OCI-LY1 (cell line): ENCODE measurements at regions not wholly inside any gene's neighbourhood (a gene's known extent, or its start where the extent isn't known, plus 50 kb on each side); places are given as distances from the start of the nearest gene placed in this dataset.

Experiments used
- H2AFZ ChIP-seq: fragments of 200-600 bp; sonication (generic), shearing (Covaris generic); 2 replicates; pipeline ENCODE4 v1.6.0; 2014; ENCODE audit warnings: antibody characterized with exemption, mild to moderate bottlenecking, low read length
- H3F3A ChIP-seq: fragments of 200-600 bp; sonication (generic), shearing (Covaris generic); 2 replicates; pipeline ENCODE4 v1.6.0; 2014; ENCODE audit warnings: mild to moderate bottlenecking, antibody characterized with exemption, low read length, moderate library complexity; ENCODE audit not compliant: insufficient read depth
- H3K27ac ChIP-seq: fragments of 200-600 bp; sonication (generic); 2 replicates; pipeline ENCODE4 v1.5.1; 2014; ENCODE audit warnings: low read length, mixed run types, mild to moderate bottlenecking, low read depth; ENCODE audit not compliant: poor library complexity, severe bottlenecking
- H3K27me3 ChIP-seq: fragments of 200-600 bp; sonication (generic); 2 replicates; pipeline ENCODE4 v1.6.0; 2014; ENCODE audit warnings: antibody characterized with exemption, mild to moderate bottlenecking, low read length, moderate library complexity; ENCODE audit not compliant: insufficient read depth
- H3K36me3 ChIP-seq: fragments of 200-600 bp; sonication (generic); 2 replicates; pipeline ENCODE4 v1.6.1; 2014; ENCODE audit warnings: mild to moderate bottlenecking, antibody characterized with exemption, low read length, moderate library complexity, mixed read lengths; ENCODE audit not compliant: insufficient read depth
- H3K4me1 ChIP-seq: fragments of 200-600 bp; sonication (generic); 2 replicates; pipeline ENCODE4 v1.5.1; 2014; ENCODE audit warnings: mild to moderate bottlenecking, low read length, moderate library complexity; ENCODE audit not compliant: insufficient read depth, severe bottlenecking
- H3K4me2 ChIP-seq: fragments of 200-600 bp; sonication (generic), shearing (Covaris generic); 2 replicates; pipeline ENCODE4 v1.6.1; 2014; ENCODE audit warnings: low read length
- H3K4me3 ChIP-seq: fragments of 200-600 bp; sonication (generic); 2 replicates; pipeline ENCODE4 v1.5.1; 2014; ENCODE audit warnings: low read length, low read depth, mild to moderate bottlenecking, mixed read lengths; ENCODE audit not compliant: poor library complexity, severe bottlenecking
- H3K79me2 ChIP-seq: fragments of 200-600 bp; shearing (Covaris generic); 2 replicates; pipeline ENCODE4 v1.6.1; 2016; ENCODE audit warnings: mixed run types, low read length, mixed read lengths; ENCODE audit not compliant: insufficient read depth
- H3K9ac ChIP-seq: fragments of 200-600 bp; sonication (generic), shearing (Covaris generic); 2 replicates; pipeline ENCODE4 v1.6.1; 2014; ENCODE audit warnings: mild to moderate bottlenecking, low read length, mixed read lengths
- H3K9me2 ChIP-seq: fragments of 200-600 bp; sonication (generic), shearing (Covaris generic); 2 replicates; pipeline ENCODE4 v1.6.1; 2014; ENCODE audit warnings: low read depth, mild to moderate bottlenecking, low read length, mixed read lengths
- H3K9me3 ChIP-seq: fragments of 200-600 bp; shearing (Covaris generic); 2 replicates; pipeline ENCODE4 v1.6.1; 2014; ENCODE audit warnings: low read length, mixed read lengths
- H4K20me1 ChIP-seq: fragments of 200-600 bp; sonication (generic), shearing (Covaris generic); 2 replicates; pipeline ENCODE4 v1.6.0; 2016; ENCODE audit warnings: mild to moderate bottlenecking, low read length; ENCODE audit not compliant: insufficient read depth
- CTCF ChIP-seq: fragments of 200-600 bp; sonication (generic), shearing (Covaris generic); IDR thresholded peaks from 2 replicates; pipeline ENCODE4 v1.5.1; 2017; ENCODE audit warnings: mild to moderate bottlenecking, antibody characterized with exemption, low read length, moderate library complexity, mixed read lengths
- EZH2 ChIP-seq: fragments of 200-600 bp; sonication (generic), shearing (Covaris generic); IDR thresholded peaks from 2 replicates; pipeline ENCODE4 v1.8.0; 2017; ENCODE audit warnings: borderline replicate concordance, mixed run types, mild to moderate bottlenecking, antibody characterized with exemption, low read length, moderate library complexity, mixed read lengths

GRCh38 chr10:100625816-100626215, 90.1 kb downstream of the HIF1AN start:
- Histone ChIP-seq H4K20me1 (no peaks in the 10 kb centered on the region), H3F3A (no peaks in the 10 kb centered on the region), H3K79me2 (no peaks in the 10 kb centered on the region), H3K9me2 (no peaks in the 10 kb centered on the region), H3K9ac (no peak overlapping the region), H3K4me1 (no peaks in the 10 kb centered on the region), H3K4me2 (no peak overlapping the region), H3K4me3 (no peak overlapping the region), H3K27me3 (no peaks in the 10 kb centered on the region), H2AFZ (no peak overlapping the region), H3K36me3 (no peaks in the 10 kb centered on the region), H3K9me3 (no peaks in the 10 kb centered on the region), H3K27ac (no peak overlapping the region)
- TF ChIP-seq CTCF = no peak
- TF ChIP-seq EZH2 = no peak

GRCh38 chr10:100628061-100628460, 92.3 kb downstream of the HIF1AN start:
- TF ChIP-seq CTCF (no peak), EZH2 (no peak)
- Histone ChIP-seq H3K27ac (no peak overlapping the region), H3F3A (no peaks in the 10 kb centered on the region), H2AFZ (no peak overlapping the region), H3K4me1 (no peaks in the 10 kb centered on the region), H3K36me3 (no peaks in the 10 kb centered on the region), H3K4me3 (no peak overlapping the region), H3K4me2 (no peak overlapping the region), H3K27me3 (no peaks in the 10 kb centered on the region), H4K20me1 (no peaks in the 10 kb centered on the region), H3K9ac (no peak overlapping the region), H3K9me3 (no peaks in the 10 kb centered on the region), H3K79me2 (no peaks in the 10 kb centered on the region), H3K9me2 (no peaks in the 10 kb centered on the region)

GRCh38 chr10:100631192-100631591, 95.4 kb downstream of the HIF1AN start:
- no peaks in the 10 kb centered on the region for H3K36me3 ChIP-seq
- H3K9me2 ChIP-seq = no peaks in the 10 kb centered on the region
- H3F3A ChIP-seq = no peaks in the 10 kb centered on the region
- H3K27ac ChIP-seq = no peak overlapping the region
- no peaks in the 10 kb centered on the region for H4K20me1 ChIP-seq
- H3K4me2 ChIP-seq = no peak overlapping the region
- no peaks in the 10 kb centered on the region for H3K4me1 ChIP-seq
- no peak overlapping the region for H2AFZ ChIP-seq
- no peaks in the 10 kb centered on the region for H3K79me2 ChIP-seq
- no peaks in the 10 kb centered on the region for H3K27me3 ChIP-seq
- no peak overlapping the region for H3K4me3 ChIP-seq
- no peak overlapping the region for H3K9ac ChIP-seq
- no peak for TF ChIP-seq EZH2
- no peak for TF ChIP-seq CTCF
- H3K9me3 ChIP-seq = no peaks in the 10 kb centered on the region
